ENCODE measurements at regions not wholly inside any gene's neighbourhood (a gene's known extent, or its start where the extent isn't known, plus 50 kb on each side); places are given as distances from the start of the nearest gene placed in this dataset.
"Not testable (repeated sequence)": the region's sequence is repeated elsewhere in the genome, so short reads cannot be mapped to it uniquely, and the experiment has no call there.

DNA sequence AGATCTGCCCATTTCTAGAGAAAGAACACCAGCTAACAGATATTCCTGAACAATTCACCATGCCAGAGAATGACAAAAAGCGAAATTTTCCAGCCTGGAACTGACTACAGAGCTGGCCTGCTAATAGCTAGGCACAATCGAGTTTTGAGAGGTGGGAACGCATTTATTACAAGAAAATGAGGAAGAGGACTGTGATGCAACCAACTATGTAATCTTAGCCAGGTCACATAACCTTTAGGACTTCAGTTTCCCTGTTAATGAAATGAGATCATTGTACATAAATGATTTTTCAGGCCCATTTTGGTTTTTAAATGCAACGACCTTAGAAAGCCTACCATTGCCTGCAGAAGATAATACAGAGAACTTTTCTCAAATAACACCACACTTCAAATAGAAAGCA lies 72.1 kb upstream of the SETMAR start:
- no peak for DNase-seq

DNA sequence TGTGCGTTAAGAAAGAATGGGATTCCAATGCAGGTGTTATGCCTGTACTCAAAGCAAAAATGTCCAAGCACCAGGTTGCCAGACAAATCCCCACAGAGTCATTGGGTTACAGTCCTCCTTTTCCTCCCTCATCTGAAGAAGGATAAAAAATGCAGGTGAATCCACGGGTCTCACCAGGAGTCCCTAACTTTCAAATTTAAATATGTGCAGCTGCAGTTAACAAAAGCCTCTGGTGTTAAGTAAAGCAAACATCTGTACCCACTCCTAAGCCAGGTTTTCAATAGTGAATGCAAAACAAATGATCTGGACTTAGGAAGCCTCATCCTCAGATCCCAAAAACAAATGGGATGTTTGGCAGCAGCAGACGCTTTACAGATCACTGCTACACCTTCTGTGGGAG lies 70.4 kb upstream of the SETMAR start:
- no peak for DNase-seq

GRCh38 chr3:4233488-4233887 lies 69.7 kb upstream of the SETMAR start:
- no peak for DNase-seq

DNA sequence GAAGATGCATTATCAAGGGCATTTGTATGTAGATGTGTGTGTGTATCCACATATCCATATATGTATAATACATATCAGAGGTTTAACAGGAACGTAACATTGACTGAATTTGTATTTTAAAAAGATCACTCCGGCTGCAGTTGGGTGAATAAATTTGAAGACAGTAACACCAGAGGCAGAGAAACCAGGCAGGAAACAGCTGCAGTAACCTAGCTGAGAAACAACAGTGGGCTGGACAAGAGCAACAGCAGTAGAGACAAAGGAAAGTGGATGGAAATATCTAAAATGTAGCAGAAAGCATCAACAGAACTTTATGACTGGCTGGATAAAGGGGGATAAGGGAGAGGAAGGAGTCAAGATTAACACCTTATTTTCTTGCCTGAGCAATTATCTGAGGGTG lies 68.3 kb upstream of the SETMAR start:
- DNase-seq: no peak

- no peak for DNase-seq
Measured at GRCh38 chr3:4235690-4236089, 67.5 kb upstream of the SETMAR start.

DNA sequence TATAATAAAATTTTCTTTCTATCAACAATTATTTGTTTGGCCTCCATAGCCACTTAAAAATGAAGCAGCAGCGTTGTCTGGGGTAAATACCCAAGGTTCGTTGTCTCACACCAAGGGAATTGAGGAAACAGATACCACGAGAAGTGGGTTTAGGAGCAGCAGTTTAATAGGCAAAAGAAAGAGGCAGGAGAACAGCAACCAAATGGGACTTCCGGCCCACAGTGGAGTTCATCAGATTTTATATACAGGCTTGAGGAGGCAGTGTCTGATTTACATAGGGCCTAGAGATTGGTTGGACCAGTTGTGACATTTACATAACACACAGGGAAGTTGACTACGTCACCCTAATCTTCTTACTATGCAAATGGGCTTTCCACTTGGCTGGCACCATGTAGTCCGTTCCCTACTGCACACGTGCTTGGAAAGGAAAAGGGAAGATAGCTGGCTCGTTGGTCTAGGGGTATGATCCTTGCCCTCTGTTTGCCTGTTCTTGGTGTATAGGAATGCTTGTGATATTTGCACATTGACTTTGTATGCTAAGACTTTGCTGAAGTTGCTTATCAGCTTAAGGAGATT lies 61.5 kb upstream of the SETMAR start:
- no peak for DNase-seq

- no peak for DNase-seq
Measured at GRCh38 chr3:4245671-4246070, 57.5 kb upstream of the SETMAR start.

GRCh38 chr3:4247391-4247790 lies 55.8 kb upstream of the SETMAR start:
- no peak for DNase-seq

DNA sequence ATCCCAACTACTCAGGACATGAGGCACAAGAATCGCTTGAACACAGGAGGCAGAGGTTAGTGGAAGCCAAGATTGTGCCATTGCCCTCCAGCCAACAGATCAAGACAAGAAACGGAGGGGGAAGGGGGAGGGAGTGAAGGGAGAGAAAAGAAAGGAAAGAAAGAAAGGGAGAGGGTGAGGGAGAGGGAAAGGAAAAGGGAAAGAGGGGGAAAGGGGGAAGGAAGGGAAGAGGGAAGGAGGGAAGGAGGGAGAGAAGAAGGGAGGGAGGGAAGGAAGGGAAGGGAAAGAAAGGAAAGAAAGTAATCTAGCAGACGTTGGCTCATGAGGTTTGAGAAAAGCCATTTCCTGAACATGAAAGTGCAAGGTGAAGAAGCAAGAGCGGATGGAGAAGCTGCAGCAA lies 53.1 kb upstream of the SETMAR start:
- DNase-seq: no peak

GRCh38 chr3:4251412-4251811 lies 51.8 kb upstream of the SETMAR start:
- no peak for DNase-seq

- not testable (repeated sequence) for DNase-seq
Measured at GRCh38 chr3:4253072-4253832, 49.9 kb upstream of the SETMAR start.

Measured in activated CD4-positive, alpha-beta T cell treated with anti-CD3 and anti-CD28 coated beads, Interleukin-2, amount 50 U/mL, for 16 hours (primary cell).